ENCODE measurements at regions not wholly inside any gene's neighbourhood (a gene's known extent, or its start where the extent isn't known, plus 50 kb on each side); places are given as distances from the start of the nearest gene placed in this dataset.

GRCh38 chr4:138105331-138105730, 136.8 kb downstream of the SLC7A11 start:
- TF ChIP-seq CTCF (conservative IDR thresholded peaks at IDR 0.05; ENCODE audit: low read depth in 2 of 2), result no peak
- TF ChIP-seq EZH2phosphoT487 (IDR thresholded peaks at IDR 0.05; ENCODE audit: unreplicated experiment), result no peak
- TF ChIP-seq POLR2AphosphoS5 (IDR thresholded peaks at IDR 0.05; ENCODE audit: low read depth), result no peak
- no peak for TF ChIP-seq REST (IDR thresholded peaks at IDR 0.05; ENCODE audit: unreplicated experiment)
- TF ChIP-seq CREB1 (CRISPR knock-in tag; IDR thresholded peaks at IDR 0.05; ENCODE audit: low read depth), result no peak
- no peak for TF ChIP-seq ZNF331 (CRISPR knock-in tag; IDR thresholded peaks at IDR 0.05; ENCODE audit: low read depth)
